ENCODE measurements at regions not wholly inside any gene's neighbourhood (a gene's known extent, or its start where the extent isn't known, plus 50 kb on each side); places are given as distances from the start of the nearest gene placed in this dataset.

GRCh38 chr4:120472447-120473131 is 405.9 kb upstream of the MAD2L1 start:
- in situ Hi-C loops (cut with MboI; ENCODE audit: low sequenced_read_pairs in 4 of 4) (no loop called here), intact Hi-C loops (cut with DNase I; ENCODE audit: low total_unique reads) (no loop called here)
- DNase-seq = no peak
- ATAC-seq = no peak
- H3K27ac ChIP-seq = no peak overlapping the region
- no peak overlapping the region for H3K4me3 ChIP-seq
- H3K4me1 ChIP-seq = no peaks in the 10 kb centered on the region
- no peaks in the 10 kb centered on the region for H3K36me3 ChIP-seq
- H3K27me3 ChIP-seq = no peaks in the 10 kb centered on the region
- no peak for TF ChIP-seq POLR2A (IDR thresholded peaks at IDR 0.05)
- TF ChIP-seq CTCF (IDR thresholded peaks at IDR 0.05 in 4 of 5, conservative IDR thresholded peaks at IDR 0.05 in 1 of 5) = no peak
- H3K9me3 ChIP-seq = no peaks in the 10 kb centered on the region

- DNase-seq (no peak), ATAC-seq (no peak)
- no peaks in the 10 kb centered on the region for H3K27me3 ChIP-seq
- no peak overlapping the region for H3K27ac ChIP-seq
- no peak for TF ChIP-seq CTCF (IDR thresholded peaks at IDR 0.05 in 4 of 5, conservative IDR thresholded peaks at IDR 0.05 in 1 of 5)
- TF ChIP-seq POLR2A (IDR thresholded peaks at IDR 0.05) = no peak
- H3K4me1 ChIP-seq = no peaks in the 10 kb centered on the region
- H3K4me3 ChIP-seq = no peak overlapping the region
- no peaks in the 10 kb centered on the region for H3K36me3 ChIP-seq
- in situ Hi-C loops (cut with MboI; ENCODE audit: low sequenced_read_pairs in 4 of 4) (no loop called here), intact Hi-C loops (cut with DNase I; ENCODE audit: low total_unique reads) (no loop called here)
- no peaks in the 10 kb centered on the region for H3K9me3 ChIP-seq
Observed at GRCh38 chr4:120466429-120466828, 399.8 kb upstream of the MAD2L1 start.

GRCh38 chr4:120454788-120455187 is 388.1 kb upstream of the MAD2L1 start:
- Histone ChIP-seq H3K4me1 (no peaks in the 10 kb centered on the region), H3K27ac (no peak overlapping the region), H3K36me3 (no peaks in the 10 kb centered on the region), H3K4me3 (no peak overlapping the region), H3K27me3 (no peaks in the 10 kb centered on the region), H3K9me3 (no peaks in the 10 kb centered on the region)
- in situ Hi-C loops (cut with MboI; ENCODE audit: low sequenced_read_pairs in 4 of 4) (no loop called here), intact Hi-C loops (cut with DNase I; ENCODE audit: low total_unique reads) (no loop called here)
- DNase-seq (no peak), ATAC-seq (no peak)
- TF ChIP-seq POLR2A (IDR thresholded peaks at IDR 0.05) (no peak), CTCF (IDR thresholded peaks at IDR 0.05 in 4 of 5, conservative IDR thresholded peaks at IDR 0.05 in 1 of 5) (no peak)

- in situ Hi-C loops (cut with MboI; ENCODE audit: low sequenced_read_pairs in 4 of 4) = no loop called here
- no peaks in the 10 kb centered on the region for H3K36me3 ChIP-seq
- no peaks in the 10 kb centered on the region for H3K9me3 ChIP-seq
- H3K27me3 ChIP-seq = no peaks in the 10 kb centered on the region
- no peak for TF ChIP-seq POLR2A (IDR thresholded peaks at IDR 0.05)
- TF ChIP-seq CTCF (IDR thresholded peaks at IDR 0.05 in 4 of 5, conservative IDR thresholded peaks at IDR 0.05 in 1 of 5) = no peak
- H3K4me1 ChIP-seq = no peaks in the 10 kb centered on the region
- ATAC-seq = no peak
- intact Hi-C loops (cut with DNase I; ENCODE audit: low total_unique reads) = no loop called here
- no peak overlapping the region for H3K4me3 ChIP-seq
- DNase-seq = no peak
- no peak overlapping the region for H3K27ac ChIP-seq
Observed at GRCh38 chr4:120452536-120452935, 385.9 kb upstream of the MAD2L1 start.

GRCh38 chr4:120452001-120452400 is 385.4 kb upstream of the MAD2L1 start:
- no peak overlapping the region for H3K4me3 ChIP-seq
- H3K27ac ChIP-seq = no peak overlapping the region
- TF ChIP-seq CTCF (IDR thresholded peaks at IDR 0.05 in 4 of 5, conservative IDR thresholded peaks at IDR 0.05 in 1 of 5) = no peak
- no peak for TF ChIP-seq POLR2A (IDR thresholded peaks at IDR 0.05)
- intact Hi-C loops (cut with DNase I; ENCODE audit: low total_unique reads) = no loop called here
- ATAC-seq (no peak), DNase-seq (no peak)
- H3K4me1 ChIP-seq = no peaks in the 10 kb centered on the region
- in situ Hi-C loops (cut with MboI; ENCODE audit: low sequenced_read_pairs in 4 of 4) = no loop called here
- H3K9me3 ChIP-seq = no peaks in the 10 kb centered on the region
- H3K27me3 ChIP-seq = no peaks in the 10 kb centered on the region
- no peaks in the 10 kb centered on the region for H3K36me3 ChIP-seq
